Activated T-helper 2 cell treated with anti-CD3 and anti-CD28 coated beads, Interferon-gamma antibody, Interleukin-2, Interleukin-4, amounts not matched to agents 10 μg/mL and 5 μg/mL and 100 μg/mL, durations not matched to agents 14 hours and 24 hours and 36 hours (primary cell): ENCODE measurements at regions not wholly inside any gene's neighbourhood (a gene's known extent, or its start where the extent isn't known, plus 50 kb on each side); places are given as distances from the start of the nearest gene placed in this dataset.

Source experiments
- DNase-seq: peaks from one replicate; pipeline ENCODE4 v3.0.0; 2021; ENCODE audit warnings: low spot score
- H3K27ac Mint-ChIP-seq: one replicate; pipeline ENCODE4 v1.8.0; 2021; ENCODE audit warnings: mixed read lengths
- H3K27me3 Mint-ChIP-seq: one replicate; pipeline ENCODE4 v1.8.0; 2021; ENCODE audit warnings: low read depth, mixed read lengths
- H3K36me3 Mint-ChIP-seq: one replicate; pipeline ENCODE4 v1.8.0; 2021; ENCODE audit warnings: low read depth, mixed read lengths
- H3K4me1 Mint-ChIP-seq: one replicate; pipeline ENCODE4 v1.8.0; 2021; ENCODE audit warnings: low read depth, mixed read lengths
- H3K4me3 Mint-ChIP-seq: one replicate; pipeline ENCODE4 v1.8.0; 2021; ENCODE audit warnings: low read depth, mild to moderate bottlenecking, moderate library complexity, mixed read lengths
- H3K9me3 Mint-ChIP-seq: one replicate; pipeline ENCODE4 v1.8.0; 2021; ENCODE audit warnings: mixed read lengths
- intact Hi-C: fragments of 100-400 bp; cut with micrococcal nuclease; formaldehyde crosslinking; loops from one replicate; pipeline ENCODE4 v1.15.1; 2023

DNA sequence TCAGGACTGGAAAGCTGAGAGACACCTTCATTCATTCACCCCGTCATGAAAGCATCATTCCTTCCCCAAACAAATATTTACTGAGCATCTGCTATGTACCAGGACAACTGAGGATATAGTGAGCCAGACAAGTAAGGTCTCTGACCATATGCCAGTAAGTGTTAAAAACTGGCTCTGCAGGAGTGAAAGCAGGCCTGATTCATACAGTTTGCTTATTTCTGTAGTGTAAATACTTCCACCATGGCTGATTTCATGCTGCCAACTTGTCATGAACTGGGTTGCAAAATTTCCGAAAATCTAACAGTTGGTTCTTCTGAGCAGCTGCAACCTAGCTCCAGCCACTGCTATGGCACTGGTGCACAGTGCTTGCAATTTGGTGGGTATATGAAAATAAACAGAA lies 68.1 kb downstream of the YIPF5 start:
- DNase-seq: no peak
- Mint-ChIP-seq H3K4me3 (no peak overlapping the region), H3K27me3 (peaks cover 2% of the 10 kb centered on the region), H3K4me1 (no peaks in the 10 kb centered on the region), H3K9me3 (no peaks in the 10 kb centered on the region), H3K27ac (no peak overlapping the region), H3K36me3 (no peaks in the 10 kb centered on the region)
- intact Hi-C loops: no loop called here

- intact Hi-C loops: no loop called here
- no peaks in the 10 kb centered on the region for H3K9me3 Mint-ChIP-seq
- H3K27me3 Mint-ChIP-seq: peaks cover 4% of the 10 kb centered on the region
- no peak for DNase-seq
- H3K36me3 Mint-ChIP-seq: no peaks in the 10 kb centered on the region
- no peak overlapping the region for H3K4me3 Mint-ChIP-seq
- H3K27ac Mint-ChIP-seq: no peak overlapping the region
- H3K4me1 Mint-ChIP-seq: no peaks in the 10 kb centered on the region
Observed at GRCh38 chr5:144102979-144103378, 67.5 kb downstream of the YIPF5 start.

DNA sequence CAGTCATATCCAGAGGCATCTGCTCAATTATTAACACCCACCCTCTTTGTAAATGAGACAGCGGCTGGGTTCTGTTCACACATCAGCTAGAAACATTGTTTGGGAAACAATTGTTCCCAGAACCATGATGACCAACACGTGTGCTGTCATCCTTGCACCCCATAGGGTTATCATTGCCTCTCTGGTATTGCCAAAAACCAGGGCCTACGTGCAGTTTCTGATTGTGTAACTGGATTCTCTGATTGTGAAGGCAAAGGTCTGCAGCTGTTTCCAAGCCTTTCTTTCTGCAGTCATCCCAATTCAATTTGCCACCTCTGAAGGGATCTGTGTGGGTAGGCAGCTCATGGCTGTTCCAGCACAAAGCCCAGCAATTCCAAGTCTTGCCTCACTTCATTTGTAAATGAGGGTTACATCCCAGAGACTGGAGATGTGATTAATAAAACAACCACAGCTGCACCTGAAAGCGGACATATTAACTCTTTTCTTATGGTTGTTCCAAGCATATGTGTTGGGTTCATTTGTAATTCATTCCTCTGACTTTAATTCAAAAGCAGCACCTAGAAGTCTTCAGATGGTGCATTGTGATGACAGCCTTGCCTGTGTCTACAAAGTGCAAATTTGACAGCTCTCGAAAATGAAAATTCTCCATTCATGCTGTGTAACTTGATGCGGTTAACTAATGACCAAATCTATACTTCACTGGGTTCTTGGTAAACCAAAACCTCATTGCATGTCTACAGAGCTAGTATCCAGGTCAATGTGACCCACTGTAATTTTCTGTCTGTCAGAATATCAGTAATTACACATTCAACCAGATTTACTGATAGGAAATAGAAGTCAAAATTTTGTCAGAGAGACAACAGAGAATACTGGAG lies 66.6 kb downstream of the YIPF5 start:
- H3K9me3 Mint-ChIP-seq: no peaks in the 10 kb centered on the region

DNA sequence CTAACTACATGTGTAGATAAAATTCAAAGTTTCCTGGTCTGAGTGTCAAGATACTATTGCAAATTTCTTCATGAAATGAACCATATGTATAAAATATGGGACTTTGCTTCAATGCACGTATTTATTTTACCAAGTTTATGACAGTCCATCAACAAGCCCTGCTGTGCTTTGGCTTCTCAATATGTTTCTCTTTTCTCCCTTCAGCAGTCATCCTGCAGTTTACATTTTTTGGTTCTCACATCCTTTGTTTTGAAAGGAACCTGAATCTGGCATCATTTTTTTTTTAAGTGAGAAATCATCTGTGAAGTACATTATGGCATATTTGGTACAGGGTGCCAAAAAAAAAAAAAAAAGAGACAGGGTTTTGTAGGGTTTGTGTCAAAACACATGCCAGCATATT lies 65.1 kb downstream of the YIPF5 start:
- Mint-ChIP-seq H3K4me1 (no peaks in the 10 kb centered on the region), H3K27me3 (peaks cover 7% of the 10 kb centered on the region), H3K27ac (no peak overlapping the region), H3K4me3 (no peak overlapping the region), H3K9me3 (no peaks in the 10 kb centered on the region), H3K36me3 (no peaks in the 10 kb centered on the region)
- intact Hi-C loops: no loop called here
- DNase-seq: no peak

More for the DNA sequence above, 66.6 kb downstream of the YIPF5 start:
- H3K4me1 Mint-ChIP-seq: no peaks in the 10 kb centered on the region
- no peak for DNase-seq
- no peak overlapping the region for H3K4me3 Mint-ChIP-seq
- peaks cover 7% of the 10 kb centered on the region for H3K27me3 Mint-ChIP-seq
- no peaks in the 10 kb centered on the region for H3K36me3 Mint-ChIP-seq
- no peak overlapping the region for H3K27ac Mint-ChIP-seq
- intact Hi-C loops: no loop called here

DNA sequence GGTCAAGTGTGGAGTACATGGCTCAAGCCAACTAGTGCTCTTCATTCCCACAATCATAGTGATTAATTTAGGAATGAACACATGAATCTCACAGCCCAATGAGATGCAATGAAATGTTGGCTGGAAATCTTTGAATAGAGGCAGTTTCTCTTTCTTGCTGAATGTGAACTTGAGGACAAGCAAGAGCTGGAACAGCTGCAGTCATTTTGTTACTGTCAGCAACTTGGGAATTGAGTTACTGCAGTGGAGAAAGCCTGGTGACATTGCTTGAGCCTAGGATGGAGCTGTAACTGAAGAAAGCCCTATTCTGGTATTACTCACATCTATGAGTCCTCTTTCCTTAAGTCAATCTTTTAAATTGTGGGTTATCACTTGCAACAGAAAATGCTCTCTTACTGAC lies 62.3 kb downstream of the YIPF5 start:
- H3K4me1 Mint-ChIP-seq: no peaks in the 10 kb centered on the region
- DNase-seq: no peak
- H3K9me3 Mint-ChIP-seq: no peaks in the 10 kb centered on the region
- intact Hi-C loops: no loop called here
- no peaks in the 10 kb centered on the region for H3K36me3 Mint-ChIP-seq
- no peak overlapping the region for H3K27ac Mint-ChIP-seq
- H3K4me3 Mint-ChIP-seq: no peak overlapping the region
- H3K27me3 Mint-ChIP-seq: peaks cover 18% of the 10 kb centered on the region
